CD4-positive, alpha-beta T cell (primary cell): ENCODE measurements at regions not wholly inside any gene's neighbourhood (a gene's known extent, or its start where the extent isn't known, plus 50 kb on each side); places are given as distances from the start of the nearest gene placed in this dataset.

ENCODE experiments used
- ATAC-seq: fragments of 200-7000 bp; cut with Tn5 transposase; one replicate; pipeline ENCODE4 v1.10.0; 2022; ENCODE audit warnings: mild to moderate bottlenecking; ENCODE audit not compliant: poor library complexity
- CTCF ChIA-PET: fragments of 350-600 bp; sonication (Branson Sonifier 250); formaldehyde crosslinking; loops from one replicate; lab custom pipeline; 2021; ENCODE audit warnings: antibody characterized with exemption, inconsistent platforms; lab: Charles Lee
- POLR2A ChIA-PET: fragments of 350-600 bp; sonication (Branson Sonifier 250); formaldehyde crosslinking; loops from one replicate; lab custom pipeline; 2021; ENCODE audit warnings: antibody characterized with exemption, inconsistent platforms; lab: Charles Lee
- DNase-seq, 14 experiments: peaks; one replicate each; pipeline ENCODE4 v3.0.0-alpha.2; 2013 to 2020; ENCODE audit warnings: mixed read lengths in 2 of 14
- H3K27ac ChIP-seq, 2 donors: one replicate each; pipeline versions ENCODE4 v1.5.1 to v1.7.0; 2013; ENCODE audit warnings: low read length in 2 of 2, low read depth in 1 of 2, mild to moderate bottlenecking in 1 of 2
- H3K27me3 ChIP-seq, 2 experiments: 1 replicate in 1 of 2; 2 replicates in 1 of 2; pipeline versions ENCODE4 v1.6.1 to v1.7.0; 2013; ENCODE audit warnings: low read length in 2 of 2, control low read depth in 1 of 2, mild to moderate bottlenecking in 1 of 2, moderate library complexity in 1 of 2; ENCODE audit not compliant: insufficient read depth in 2 of 2, control insufficient read depth in 1 of 2
- H3K36me3 ChIP-seq: one replicate; pipeline ENCODE4 v1.6.1; 2013; ENCODE audit warnings: low read length, control low read depth; ENCODE audit not compliant: insufficient read depth
- H3K4me1 ChIP-seq: one replicate; pipeline ENCODE4 v1.6.1; 2013; ENCODE audit warnings: low read length, control low read depth; ENCODE audit not compliant: insufficient read depth
- H3K4me3 ChIP-seq: one replicate; pipeline ENCODE4 v1.5.1; 2013; ENCODE audit warnings: mild to moderate bottlenecking, low read length, moderate library complexity
- H3K9me3 ChIP-seq, 2 experiments: 1 replicate in 1 of 2; 2 replicates in 1 of 2; pipeline versions ENCODE4 v1.6.1 to v1.7.0; 2013; ENCODE audit warnings: low read length in 2 of 2, mild to moderate bottlenecking in 2 of 2, control low read depth in 1 of 2, moderate library complexity in 1 of 2; ENCODE audit not compliant: control insufficient read depth in 1 of 2, insufficient read depth in 1 of 2
- H3K27ac Mint-ChIP-seq: one replicate; pipeline ENCODE4 v1.8.0; 2020; ENCODE audit warnings: mixed read lengths
- H3K27me3 Mint-ChIP-seq: one replicate; pipeline ENCODE4 v1.8.0; 2021; ENCODE audit warnings: mixed read lengths
- H3K36me3 Mint-ChIP-seq: one replicate; pipeline ENCODE4 v1.8.0; 2021; ENCODE audit warnings: low read depth, mixed read lengths
- H3K4me1 Mint-ChIP-seq: one replicate; pipeline ENCODE4 v1.8.0; 2021; ENCODE audit warnings: low read depth, mixed read lengths
- H3K4me3 Mint-ChIP-seq: one replicate; pipeline ENCODE4 v1.8.0; 2020; ENCODE audit warnings: mild to moderate bottlenecking, mixed read lengths
- H3K9me3 Mint-ChIP-seq: one replicate; pipeline ENCODE4 v1.8.0; 2020; ENCODE audit warnings: mixed read lengths
- CTCF ChIP-seq: fragments of 200-600 bp; IDR thresholded peaks from one replicate; pipeline ENCODE4 v1.8.0; 2022; ENCODE audit warnings: antibody characterized with exemption, mild to moderate bottlenecking
- intact Hi-C, 2 experiments: fragments of 100-400 bp; cut with DNase I in 1 of 2; cut with micrococcal nuclease in 1 of 2; formaldehyde crosslinking; loops; one replicate each; pipeline versions ENCODE4 v1.15.1 to v1.9.0; 2023 to 2025; cut with DNase I, micrococcal nuclease

GRCh38 chr3:3240986-3241385, 61.5 kb upstream of the CRBN start:
- DNase-seq (no peak), ATAC-seq (no peak)
- Mint-ChIP-seq H3K36me3 (no peaks in the 10 kb centered on the region), H3K4me1 (no peaks in the 10 kb centered on the region), H3K27ac (no peak overlapping the region), H3K9me3 (no peaks in the 10 kb centered on the region), H3K4me3 (no peak overlapping the region), H3K27me3 (peaks cover 4% of the 10 kb centered on the region)
- Histone ChIP-seq H3K4me1 (no peaks in the 10 kb centered on the region), H3K36me3 (no peaks in the 10 kb centered on the region), H3K27ac (no peak overlapping the region), H3K9me3 (no peaks in the 10 kb centered on the region), H3K27me3 (no peaks in the 10 kb centered on the region), H3K4me3 (no peak overlapping the region)
- CTCF ChIA-PET: no interaction called here
- TF ChIP-seq CTCF: no peak
- intact Hi-C loops: no loop called here
- POLR2A ChIA-PET: no interaction called here

- intact Hi-C loops: no loop called here
- Mint-ChIP-seq H3K4me1 (no peaks in the 10 kb centered on the region), H3K9me3 (no peaks in the 10 kb centered on the region), H3K4me3 (no peak overlapping the region), H3K36me3 (no peaks in the 10 kb centered on the region), H3K27ac (no peak overlapping the region), H3K27me3 (no peaks in the 10 kb centered on the region)
- no peak overlapping the region for H3K27ac ChIP-seq
- no peak overlapping the region for H3K4me3 ChIP-seq
- H3K27me3 ChIP-seq: no peaks in the 10 kb centered on the region
- ATAC-seq (no peak), DNase-seq (no peak)
- no peaks in the 10 kb centered on the region for H3K36me3 ChIP-seq
- H3K9me3 ChIP-seq: no peaks in the 10 kb centered on the region
- ChIA-PET CTCF (no interaction called here), POLR2A (no interaction called here)
- no peak for TF ChIP-seq CTCF
- no peaks in the 10 kb centered on the region for H3K4me1 ChIP-seq
Measured at GRCh38 chr3:3237979-3238378, 58.5 kb upstream of the CRBN start.

- no peaks in the 10 kb centered on the region for H3K27me3 Mint-ChIP-seq
- peaks cover 3 to 7% of the 10 kb centered on the region in 2 experiments for H3K9me3 ChIP-seq
- H3K27ac ChIP-seq: no peak overlapping the region
- H3K36me3 Mint-ChIP-seq: no peaks in the 10 kb centered on the region
- ATAC-seq (no peak), DNase-seq (no peak)
- POLR2A ChIA-PET: no interaction called here
- no peak for TF ChIP-seq CTCF
- CTCF ChIA-PET: no interaction called here
- no peaks in the 10 kb centered on the region for H3K4me1 Mint-ChIP-seq
- H3K4me3 Mint-ChIP-seq: no peak overlapping the region
- H3K27ac Mint-ChIP-seq: no peak overlapping the region
- no peaks in the 10 kb centered on the region for H3K36me3 ChIP-seq
- H3K4me1 ChIP-seq: no peaks in the 10 kb centered on the region
- intact Hi-C loops: no loop called here
- H3K9me3 Mint-ChIP-seq: peaks cover 3% of the 10 kb centered on the region
- no peak overlapping the region for H3K4me3 ChIP-seq
- H3K27me3 ChIP-seq: peaks cover 0 to 3% of the 10 kb centered on the region in 2 experiments
Measured at GRCh38 chr3:3232251-3232650, 52.8 kb upstream of the CRBN start.
